GM18502 (cell line): ENCODE measurements at regions not wholly inside any gene's neighbourhood (a gene's known extent, or its start where the extent isn't known, plus 50 kb on each side); places are given as distances from the start of the nearest gene placed in this dataset.

Experiments used
- ATAC-seq: cut with Tn5 transposase; IDR thresholded peaks from one replicate; pipeline ENCODE4 v1.9.1; 2021; ENCODE audit warnings: mild to moderate bottlenecking; ENCODE audit not compliant: unreplicated experiment, poor library complexity

DNA sequence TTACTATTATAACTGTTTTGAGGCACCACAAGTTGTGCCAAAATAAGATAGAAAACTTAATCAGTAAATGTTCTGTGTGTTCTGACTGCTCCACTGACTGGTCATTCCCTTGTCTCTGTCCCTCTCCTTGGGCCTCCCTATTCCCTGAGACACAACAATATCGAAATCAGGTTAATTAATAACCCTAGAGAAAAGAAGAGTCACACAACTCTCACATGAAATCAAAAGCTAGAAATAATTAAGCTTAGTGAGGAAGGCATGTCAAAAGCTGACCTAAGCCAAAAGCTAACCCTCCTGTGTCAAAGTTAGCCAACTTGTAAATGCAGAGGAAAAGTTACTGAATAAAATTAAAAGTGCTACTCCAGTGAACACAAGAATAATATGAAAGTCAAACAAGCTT, 53.8 kb upstream of the CCDC196 start:
- ATAC-seq: no peak

DNA sequence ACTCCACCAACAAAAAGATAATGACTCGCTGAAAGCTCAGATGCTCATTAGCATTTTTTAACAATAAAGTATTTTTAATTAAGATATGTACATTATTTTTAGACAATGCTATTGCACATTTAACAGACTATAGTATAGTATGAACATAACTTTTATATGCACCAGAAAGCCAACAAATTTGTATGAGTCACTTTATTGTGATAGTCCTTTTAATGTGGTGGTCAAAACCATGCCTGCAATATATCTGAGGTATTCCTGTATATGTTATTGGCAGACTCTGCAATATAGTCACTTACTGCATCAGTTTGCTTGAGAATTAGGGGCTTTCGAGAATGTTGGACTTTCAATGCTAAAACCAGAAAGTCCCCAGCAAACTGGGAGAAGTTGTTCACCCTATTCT, 51.7 kb upstream of the CCDC196 start:
- ATAC-seq: no peak

- no peak for ATAC-seq
Measured at GRCh38 chr14:66435683-66436082, 50.5 kb upstream of the CCDC196 start.
